ENCODE measurements at regions not wholly inside any gene's neighbourhood (a gene's known extent, or its start where the extent isn't known, plus 50 kb on each side); places are given as distances from the start of the nearest gene placed in this dataset.
"Not testable (repeated sequence)": the region's sequence is repeated elsewhere in the genome, so short reads cannot be mapped to it uniquely, and the experiment has no call there.

- DNase-seq (ENCODE audit: low spot score): no peak
Measured at GRCh38 chr4:53866055-53866454, 198.3 kb downstream of the CHIC2 start.

GRCh38 chr4:53865054-53865453, 199.4 kb downstream of the CHIC2 start:
- DNase-seq (ENCODE audit: low spot score): no peak

- DNase-seq (ENCODE audit: low spot score): no peak
Measured at GRCh38 chr4:53863736-53864365, 200.6 kb downstream of the CHIC2 start.

GRCh38 chr4:53863158-53863557, 201.2 kb downstream of the CHIC2 start:
- no peak for DNase-seq (ENCODE audit: low spot score)

- DNase-seq (ENCODE audit: low spot score): no peak
Measured at GRCh38 chr4:53861856-53862610, 202.4 kb downstream of the CHIC2 start.

- no peak for DNase-seq (ENCODE audit: low spot score)
Measured at GRCh38 chr4:53859305-53859704, 205.1 kb downstream of the CHIC2 start.

- DNase-seq (ENCODE audit: low spot score): no peak
Measured at GRCh38 chr4:53858744-53859143, 205.7 kb downstream of the CHIC2 start.

- no peak for DNase-seq (ENCODE audit: low spot score)
Measured at GRCh38 chr4:53855581-53856250, 208.7 kb downstream of the CHIC2 start.

GRCh38 chr4:53854991-53855568, 209.3 kb downstream of the CHIC2 start:
- DNase-seq (ENCODE audit: low spot score): no peak

- DNase-seq (ENCODE audit: low spot score): no peak
Measured at GRCh38 chr4:53852343-53852742, 212.1 kb downstream of the CHIC2 start.

- no peak for DNase-seq (ENCODE audit: low spot score)
Measured at GRCh38 chr4:53847965-53848364, 216.4 kb downstream of the CHIC2 start.

GRCh38 chr4:53844551-53844950, 219.9 kb downstream of the CHIC2 start:
- DNase-seq (ENCODE audit: low spot score): no peak

GRCh38 chr4:53844133-53844532, 220.3 kb downstream of the CHIC2 start:
- no peak for DNase-seq (ENCODE audit: low spot score)

GRCh38 chr4:53841711-53842110, 222.7 kb downstream of the CHIC2 start:
- no peak for DNase-seq (ENCODE audit: low spot score)

GRCh38 chr4:53840643-53841042, 223.8 kb downstream of the CHIC2 start:
- DNase-seq (ENCODE audit: low spot score): no peak

- not testable (repeated sequence) for DNase-seq (ENCODE audit: low spot score)
Measured at GRCh38 chr4:53833302-53834003, 231.0 kb downstream of the CHIC2 start.

- DNase-seq (ENCODE audit: low spot score): no peak
Measured at GRCh38 chr4:53832549-53832948, 231.9 kb downstream of the CHIC2 start.

GRCh38 chr4:53830511-53830910, 233.9 kb downstream of the CHIC2 start:
- no peak for DNase-seq (ENCODE audit: low spot score)

- DNase-seq (ENCODE audit: low spot score): no peak
Measured at GRCh38 chr4:53821179-53821851, 230.0 kb upstream of the LNX1 start.

- no peak for DNase-seq (ENCODE audit: low spot score)
Measured at GRCh38 chr4:53818104-53818503, 226.8 kb upstream of the LNX1 start.

GRCh38 chr4:53816561-53816960, 225.3 kb upstream of the LNX1 start:
- DNase-seq (ENCODE audit: low spot score): no peak

- DNase-seq (ENCODE audit: low spot score): no peak
Measured at GRCh38 chr4:53815281-53815680, 224.0 kb upstream of the LNX1 start.
